Gastroesophageal sphincter (tissue), 3 donors: ENCODE measurements at regions not wholly inside any gene's neighbourhood (a gene's known extent, or its start where the extent isn't known, plus 50 kb on each side); places are given as distances from the start of the nearest gene placed in this dataset.

Experiments used
- EP300 ChIP-seq: sonication (generic); formaldehyde crosslinking; IDR thresholded peaks from one replicate; pipeline ENCODE4 v1.6.1; 2017; ENCODE audit warnings: antibody characterized with exemption, mild to moderate bottlenecking
- TF ChIP-seq, protein P1 (sequence below), 4 experiments: fragments of 200-600 bp in 2 of 4; fragments of 450-650 bp in 2 of 4; sonication (generic) in 1 of 4; IDR thresholded peaks; one replicate each; pipeline ENCODE4 v1.5.1; 2017 to 2019; ENCODE audit warnings: antibody characterized with exemption in 4 of 4, mild to moderate bottlenecking in 2 of 4, moderate library complexity in 2 of 4

DNA sequence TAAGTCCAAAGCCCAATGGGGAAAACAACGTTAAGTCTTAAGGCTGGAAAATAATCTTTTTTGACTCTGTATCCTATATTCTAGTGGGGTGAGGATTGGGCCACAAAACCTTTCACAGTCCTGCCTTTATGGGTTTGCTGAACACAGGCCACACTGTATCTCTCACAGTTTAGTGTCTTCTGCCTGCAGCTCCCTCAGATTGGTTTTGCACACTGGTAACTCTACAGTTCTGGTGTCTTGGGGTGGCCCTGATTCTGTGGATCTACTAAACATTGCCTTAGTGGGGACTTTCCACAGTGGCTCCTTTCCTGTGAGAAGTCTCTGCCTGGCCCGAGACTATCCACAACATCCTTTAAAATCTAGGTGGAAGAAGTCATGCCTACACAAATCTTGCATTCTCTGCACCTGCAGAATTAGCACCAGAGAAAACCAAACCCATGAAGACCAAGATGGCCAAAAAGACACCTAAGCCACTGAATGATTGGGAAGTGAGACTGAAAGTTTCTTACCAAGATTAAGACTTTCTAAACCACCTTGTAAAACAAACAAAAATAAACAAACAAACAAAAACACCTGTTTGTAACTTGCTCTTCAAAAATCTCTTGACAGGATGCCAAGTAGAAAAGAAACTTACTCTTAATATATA is 150.4 kb upstream of the PCDH10 start:
- TF ChIP-seq, protein P1, sequence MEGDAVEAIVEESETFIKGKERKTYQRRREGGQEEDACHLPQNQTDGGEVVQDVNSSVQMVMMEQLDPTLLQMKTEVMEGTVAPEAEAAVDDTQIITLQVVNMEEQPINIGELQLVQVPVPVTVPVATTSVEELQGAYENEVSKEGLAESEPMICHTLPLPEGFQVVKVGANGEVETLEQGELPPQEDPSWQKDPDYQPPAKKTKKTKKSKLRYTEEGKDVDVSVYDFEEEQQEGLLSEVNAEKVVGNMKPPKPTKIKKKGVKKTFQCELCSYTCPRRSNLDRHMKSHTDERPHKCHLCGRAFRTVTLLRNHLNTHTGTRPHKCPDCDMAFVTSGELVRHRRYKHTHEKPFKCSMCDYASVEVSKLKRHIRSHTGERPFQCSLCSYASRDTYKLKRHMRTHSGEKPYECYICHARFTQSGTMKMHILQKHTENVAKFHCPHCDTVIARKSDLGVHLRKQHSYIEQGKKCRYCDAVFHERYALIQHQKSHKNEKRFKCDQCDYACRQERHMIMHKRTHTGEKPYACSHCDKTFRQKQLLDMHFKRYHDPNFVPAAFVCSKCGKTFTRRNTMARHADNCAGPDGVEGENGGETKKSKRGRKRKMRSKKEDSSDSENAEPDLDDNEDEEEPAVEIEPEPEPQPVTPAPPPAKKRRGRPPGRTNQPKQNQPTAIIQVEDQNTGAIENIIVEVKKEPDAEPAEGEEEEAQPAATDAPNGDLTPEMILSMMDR (IDR thresholded peaks at IDR 0.05), result no peak
- TF ChIP-seq EP300, result no peak
